ENCODE measurements at regions not wholly inside any gene's neighbourhood (a gene's known extent, or its start where the extent isn't known, plus 50 kb on each side); places are given as distances from the start of the nearest gene placed in this dataset.
"Not testable (repeated sequence)": the region's sequence is repeated elsewhere in the genome, so short reads cannot be mapped to it uniquely, and the experiment has no call there.

- DNase-seq (ENCODE audit: low spot score), result no peak
Measured at GRCh38 chr13:50493683-50494082, 349.8 kb downstream of the DLEU7 start.

- DNase-seq (ENCODE audit: low spot score), result no peak
Measured at GRCh38 chr13:50494138-50494537, 349.4 kb downstream of the DLEU7 start.

- not testable (repeated sequence) for DNase-seq (ENCODE audit: low spot score)
Measured at GRCh38 chr13:50503212-50503611, 340.3 kb downstream of the DLEU7 start.

- no peak for DNase-seq (ENCODE audit: low spot score)
Measured at GRCh38 chr13:50509167-50509566, 334.3 kb downstream of the DLEU7 start.

- no peak for DNase-seq (ENCODE audit: low spot score)
Measured at GRCh38 chr13:50509771-50510441, 333.6 kb downstream of the DLEU7 start.

GRCh38 chr13:50510885-50511545 lies 332.5 kb downstream of the DLEU7 start:
- DNase-seq (ENCODE audit: low spot score), result not testable (repeated sequence)

- peak; percentile 57 for DNase-seq (ENCODE audit: low spot score)
Measured at GRCh38 chr13:50511877-50512341, 331.6 kb downstream of the DLEU7 start.

- DNase-seq (ENCODE audit: low spot score), result peak; percentile 83
Measured at GRCh38 chr13:50512474-50513299, 330.8 kb downstream of the DLEU7 start.

GRCh38 chr13:50513300-50513877 lies 330.1 kb downstream of the DLEU7 start:
- DNase-seq (ENCODE audit: low spot score), result peak; percentile 35

GRCh38 chr13:50514249-50514648 lies 329.2 kb downstream of the DLEU7 start:
- no peak for DNase-seq (ENCODE audit: low spot score)

GRCh38 chr13:50518131-50518530 lies 325.4 kb downstream of the DLEU7 start:
- DNase-seq (ENCODE audit: low spot score), result no peak

GRCh38 chr13:50518781-50519201 lies 324.7 kb downstream of the DLEU7 start:
- DNase-seq (ENCODE audit: low spot score), result no peak

GRCh38 chr13:50519866-50520265 lies 323.6 kb downstream of the DLEU7 start:
- no peak for DNase-seq (ENCODE audit: low spot score)

GRCh38 chr13:50521006-50521830 lies 322.3 kb downstream of the DLEU7 start:
- DNase-seq (ENCODE audit: low spot score), result no peak

- DNase-seq (ENCODE audit: low spot score), result no peak
Measured at GRCh38 chr13:50521831-50522149, 321.7 kb downstream of the DLEU7 start.

- no peak for DNase-seq (ENCODE audit: low spot score)
Measured at GRCh38 chr13:50522506-50522905, 321.0 kb downstream of the DLEU7 start.

GRCh38 chr13:50523307-50523706 lies 320.2 kb downstream of the DLEU7 start:
- DNase-seq (ENCODE audit: low spot score), result no peak

GRCh38 chr13:50524560-50524959 lies 318.9 kb downstream of the DLEU7 start:
- no peak for DNase-seq (ENCODE audit: low spot score)

GRCh38 chr13:50526661-50527071 lies 316.8 kb downstream of the DLEU7 start:
- no peak for DNase-seq (ENCODE audit: low spot score)

- DNase-seq (ENCODE audit: low spot score), result no peak
Measured at GRCh38 chr13:50527188-50527587, 316.3 kb downstream of the DLEU7 start.

Data from NAMALWA (cell line).